HG03135 (cell line): ENCODE measurements at regions not wholly inside any gene's neighbourhood (a gene's known extent, or its start where the extent isn't known, plus 50 kb on each side); places are given as distances from the start of the nearest gene placed in this dataset.

Experiments
- ATAC-seq: cut with Tn5 transposase; IDR thresholded peaks from one replicate; pipeline ENCODE4 v1.9.1; 2021; ENCODE audit warnings: mild to moderate bottlenecking, moderate library complexity; ENCODE audit not compliant: unreplicated experiment

- ATAC-seq: no peak
Measured at GRCh38 chr13:74891610-74892009, 590.4 kb downstream of the TBC1D4 start.

- no peak for ATAC-seq
Measured at GRCh38 chr13:74889321-74889720, 592.6 kb downstream of the TBC1D4 start.

GRCh38 chr13:74886502-74886901 lies 595.5 kb downstream of the TBC1D4 start:
- ATAC-seq: no peak

- ATAC-seq: no peak
Measured at GRCh38 chr13:74883834-74884233, 598.1 kb downstream of the TBC1D4 start.

GRCh38 chr13:74871369-74872070 lies 610.4 kb downstream of the TBC1D4 start:
- ATAC-seq: no peak

- ATAC-seq: no peak
Measured at GRCh38 chr13:74870865-74871264, 611.1 kb downstream of the TBC1D4 start.

GRCh38 chr13:74869846-74870245 lies 612.1 kb downstream of the TBC1D4 start:
- ATAC-seq: no peak

GRCh38 chr13:74868049-74868448 lies 613.9 kb downstream of the TBC1D4 start:
- ATAC-seq: no peak

- ATAC-seq: no peak
Measured at GRCh38 chr13:74867460-74867859, 614.5 kb downstream of the TBC1D4 start.

- ATAC-seq: no peak
Measured at GRCh38 chr13:74866101-74866500, 615.9 kb downstream of the TBC1D4 start.

GRCh38 chr13:74865656-74866055 lies 616.3 kb downstream of the TBC1D4 start:
- ATAC-seq: no peak

- ATAC-seq: no peak
Measured at GRCh38 chr13:74860789-74861188, 621.2 kb downstream of the TBC1D4 start.

- no peak for ATAC-seq
Measured at GRCh38 chr13:74850893-74851292, 631.1 kb downstream of the TBC1D4 start.

GRCh38 chr13:74847966-74848365 lies 634.0 kb downstream of the TBC1D4 start:
- no peak for ATAC-seq

- ATAC-seq: no peak
Measured at GRCh38 chr13:74845806-74846205, 636.2 kb downstream of the TBC1D4 start.

GRCh38 chr13:74841651-74842050 lies 640.3 kb downstream of the TBC1D4 start:
- ATAC-seq: no peak

GRCh38 chr13:74841123-74841522 lies 640.8 kb downstream of the TBC1D4 start:
- no peak for ATAC-seq

GRCh38 chr13:74839656-74840055 lies 642.3 kb downstream of the TBC1D4 start:
- no peak for ATAC-seq

GRCh38 chr13:74838096-74838495 lies 643.9 kb downstream of the TBC1D4 start:
- no peak for ATAC-seq

- ATAC-seq: no peak
Measured at GRCh38 chr13:74836628-74837027, 645.3 kb downstream of the TBC1D4 start.

- ATAC-seq: no peak
Measured at GRCh38 chr13:74835579-74835978, 646.4 kb downstream of the TBC1D4 start.

GRCh38 chr13:74825938-74826246 lies 656.1 kb downstream of the TBC1D4 start:
- ATAC-seq: no peak
